CD14-positive monocyte (primary cell): ENCODE measurements at regions not wholly inside any gene's neighbourhood (a gene's known extent, or its start where the extent isn't known, plus 50 kb on each side); places are given as distances from the start of the nearest gene placed in this dataset.

Experiments used
- DNase-seq, 3 donors: peaks; one replicate each; pipeline ENCODE4 v3.0.0-alpha.2; 2011 to 2022
- H2AFZ ChIP-seq: 2 replicates; pipeline ENCODE4 v1.6.0; 2012; ENCODE audit warnings: mild to moderate bottlenecking, low read depth, low read length, inconsistent platforms; ENCODE audit not compliant: insufficient read depth, poor library complexity, severe bottlenecking
- H3K27ac ChIP-seq, 2 donors: 1 replicate in 1 of 2; 2 replicates in 1 of 2; pipeline ENCODE4 v1.5.1; 2012 to 2013; ENCODE audit warnings: low read length in 2 of 2, control low read depth in 1 of 2, inconsistent platforms in 1 of 2, low read depth in 1 of 2, mild to moderate bottlenecking in 1 of 2
- H3K27me3 ChIP-seq, 2 donors: one replicate each; pipeline versions ENCODE4 v1.6.0 to v1.6.1; 2011 to 2013; ENCODE audit warnings: low read length in 2 of 2; ENCODE audit not compliant: control insufficient read depth in 2 of 2, insufficient read depth in 2 of 2
- H3K36me3 ChIP-seq, 2 donors: replicated peaks in 1 of 2; 1 replicate in 1 of 2; 2 replicates in 1 of 2; pipeline versions ENCODE4 v1.5.1 to v1.6.1; 2012 to 2013; ENCODE audit warnings: low read length in 2 of 2, control low read depth in 1 of 2, inconsistent platforms in 1 of 2, mild to moderate bottlenecking in 1 of 2; ENCODE audit not compliant: insufficient read depth in 2 of 2, control insufficient read depth in 1 of 2
- H3K4me1 ChIP-seq, 2 donors: 1 replicate in 1 of 2; 2 replicates in 1 of 2; pipeline versions ENCODE4 v1.5.1 to v1.6.1; 2012 to 2013; ENCODE audit warnings: low read length in 2 of 2, control low read depth in 1 of 2, inconsistent platforms in 1 of 2, mild to moderate bottlenecking in 1 of 2, moderate library complexity in 1 of 2; ENCODE audit not compliant: insufficient read depth in 2 of 2, control insufficient read depth in 1 of 2
- H3K4me2 ChIP-seq: replicated peaks from 2 replicates; pipeline ENCODE3; 2012; ENCODE audit warnings: low read length, moderate library complexity, mild to moderate bottlenecking; ENCODE audit not compliant: poor library complexity, severe bottlenecking; ENCODE audit errors: extremely low read depth
- H3K4me3 ChIP-seq, 3 experiments: fragments of 200-600 bp in 1 of 3; sonication (generic) in 1 of 3; replicated peaks in 1 of 3; 1 replicate in 2 of 3; 2 replicates in 1 of 3; pipeline ENCODE4 v1.5.1; 2011 to 2013; ENCODE audit warnings: low read length in 3 of 3, mild to moderate bottlenecking in 3 of 3, control low read depth in 2 of 3, low read depth in 2 of 3, inconsistent platforms in 1 of 3, moderate library complexity in 1 of 3
- H3K79me2 ChIP-seq: 2 replicates; pipeline ENCODE4 v1.6.0; 2012; ENCODE audit warnings: mild to moderate bottlenecking, control low read depth, inconsistent platforms, low read length, moderate library complexity; ENCODE audit not compliant: insufficient read depth
- H3K9ac ChIP-seq: 2 replicates; pipeline ENCODE4 v1.6.0; 2017; ENCODE audit warnings: low read length, mild to moderate bottlenecking; ENCODE audit not compliant: insufficient read depth, poor library complexity, severe bottlenecking
- H3K9me3 ChIP-seq, 2 donors: replicated peaks in 1 of 2; 1 replicate in 1 of 2; 2 replicates in 1 of 2; pipeline versions ENCODE4 v1.5.1 to v1.6.1; 2012 to 2013; ENCODE audit warnings: low read length in 2 of 2, control low read depth in 1 of 2; ENCODE audit not compliant: control insufficient read depth in 1 of 2, insufficient read depth in 1 of 2
- H4K20me1 ChIP-seq: 2 replicates; pipeline ENCODE4 v1.6.0; 2012; ENCODE audit warnings: mild to moderate bottlenecking, low read length, control low read depth, moderate library complexity; ENCODE audit not compliant: insufficient read depth
- H3K27ac Mint-ChIP-seq, 7 donors: one replicate each; pipeline ENCODE4 v1.8.0; 2020; ENCODE audit warnings: mild to moderate bottlenecking in 7 of 7, mixed read lengths in 7 of 7, moderate library complexity in 6 of 7, inconsistent platforms in 2 of 7
- H3K27me3 Mint-ChIP-seq, 3 donors: one replicate each; pipeline ENCODE4 v1.8.0; 2021 to 2022; ENCODE audit warnings: low read depth in 3 of 3, mild to moderate bottlenecking in 3 of 3, mixed read lengths in 3 of 3, moderate library complexity in 3 of 3, inconsistent platforms in 1 of 3
- H3K36me3 Mint-ChIP-seq, 2 donors: one replicate each; pipeline ENCODE4 v1.8.0; 2020; ENCODE audit warnings: mixed read lengths in 2 of 2, inconsistent platforms in 1 of 2, mild to moderate bottlenecking in 1 of 2
- H3K4me1 Mint-ChIP-seq: one replicate; pipeline ENCODE4 v1.8.0; 2020; ENCODE audit warnings: mild to moderate bottlenecking, mixed read lengths
- H3K4me3 Mint-ChIP-seq, 2 donors: one replicate each; pipeline ENCODE4 v1.8.0; 2020; ENCODE audit warnings: mild to moderate bottlenecking in 2 of 2, mixed read lengths in 2 of 2, moderate library complexity in 1 of 2
- H3K9me3 Mint-ChIP-seq, 7 donors: one replicate each; pipeline ENCODE4 v1.8.0; 2020 to 2022; ENCODE audit warnings: mixed read lengths in 7 of 7, mild to moderate bottlenecking in 6 of 7, moderate library complexity in 6 of 7, inconsistent platforms in 2 of 7
- WGBS: methylation state at CpG from one replicate; pipeline ENCODE4 v1.1.5; 2013; ENCODE audit warnings: missing lambda C conversion rate; ENCODE audit not compliant: insufficient coverage; 5-methylcytosine and 5-hydroxymethylcytosine counted together
- intact Hi-C, 2 donors: fragments of 100-400 bp; cut with micrococcal nuclease; formaldehyde crosslinking; loops; one replicate each; pipeline versions ENCODE4 v1.15.0 to v1.15.1; 2023
- TF ChIP-seq, protein P1 (sequence below): fragments of 200-600 bp; IDR thresholded peaks from one replicate; pipeline ENCODE4 v1.8.0; 2022; ENCODE audit warnings: antibody characterized with exemption, mild to moderate bottlenecking

DNA sequence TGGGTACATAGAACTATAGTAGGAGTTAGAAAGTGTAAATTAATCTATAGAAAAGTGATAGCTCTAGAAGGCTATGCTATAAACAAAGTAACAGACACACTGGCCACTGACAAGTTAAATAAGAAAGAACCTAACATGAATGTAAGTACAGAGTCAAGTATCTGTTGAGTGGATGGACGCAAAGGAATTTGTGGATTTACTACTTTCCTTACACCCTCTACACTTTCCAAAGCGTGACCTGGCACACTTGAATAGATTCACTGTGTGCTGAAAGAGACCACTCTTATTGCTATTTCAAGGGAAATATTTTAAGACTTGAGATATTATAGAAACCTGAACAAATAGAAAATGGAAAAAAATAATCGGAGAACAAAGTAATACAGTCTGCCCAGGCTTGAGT, 142.8 kb upstream of the SAMSN1 start:
- H3K4me1 ChIP-seq = peaks cover 64 to 67% of the 10 kb centered on the region in 2 donors
- H3K4me3 ChIP-seq = no peak overlapping the region
- Mint-ChIP-seq H3K27me3 (no peaks in the 10 kb centered on the region), H3K27ac (peak overlapping the region in 3 of 7 donors; percentile 86 to 93 (median 92)), H3K9me3 (peaks cover 0 to 6% (median 0%) of the 10 kb centered on the region in 7 donors), H3K4me3 (no peak overlapping the region), H3K4me1 (peaks cover 66% of the 10 kb centered on the region), H3K36me3 (peaks cover 3 to 6% of the 10 kb centered on the region in 2 donors)
- WGBS = no CpG with 5 or more reads among the region's 3 CpGs
- H3K27me3 ChIP-seq = no peaks in the 10 kb centered on the region
- intact Hi-C loops = loop anchor here in 1 of 2 donors (5.0 kb wide), 3 partner anchors 43 to 167 kb away; no protein-coding TSS in a partner anchor
- H3K36me3 ChIP-seq = no peaks in the 10 kb centered on the region
- no peaks in the 10 kb centered on the region for H3K79me2 ChIP-seq
- no peak overlapping the region for H2AFZ ChIP-seq
- no peaks in the 10 kb centered on the region for H3K9me3 ChIP-seq
- H4K20me1 ChIP-seq = no peaks in the 10 kb centered on the region
- DNase-seq = no peak
- H3K4me2 ChIP-seq = no peak overlapping the region
- TF ChIP-seq, protein P1, sequence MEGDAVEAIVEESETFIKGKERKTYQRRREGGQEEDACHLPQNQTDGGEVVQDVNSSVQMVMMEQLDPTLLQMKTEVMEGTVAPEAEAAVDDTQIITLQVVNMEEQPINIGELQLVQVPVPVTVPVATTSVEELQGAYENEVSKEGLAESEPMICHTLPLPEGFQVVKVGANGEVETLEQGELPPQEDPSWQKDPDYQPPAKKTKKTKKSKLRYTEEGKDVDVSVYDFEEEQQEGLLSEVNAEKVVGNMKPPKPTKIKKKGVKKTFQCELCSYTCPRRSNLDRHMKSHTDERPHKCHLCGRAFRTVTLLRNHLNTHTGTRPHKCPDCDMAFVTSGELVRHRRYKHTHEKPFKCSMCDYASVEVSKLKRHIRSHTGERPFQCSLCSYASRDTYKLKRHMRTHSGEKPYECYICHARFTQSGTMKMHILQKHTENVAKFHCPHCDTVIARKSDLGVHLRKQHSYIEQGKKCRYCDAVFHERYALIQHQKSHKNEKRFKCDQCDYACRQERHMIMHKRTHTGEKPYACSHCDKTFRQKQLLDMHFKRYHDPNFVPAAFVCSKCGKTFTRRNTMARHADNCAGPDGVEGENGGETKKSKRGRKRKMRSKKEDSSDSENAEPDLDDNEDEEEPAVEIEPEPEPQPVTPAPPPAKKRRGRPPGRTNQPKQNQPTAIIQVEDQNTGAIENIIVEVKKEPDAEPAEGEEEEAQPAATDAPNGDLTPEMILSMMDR = no peak
- no peak overlapping the region for H3K27ac ChIP-seq
- no peak overlapping the region for H3K9ac ChIP-seq

DNA sequence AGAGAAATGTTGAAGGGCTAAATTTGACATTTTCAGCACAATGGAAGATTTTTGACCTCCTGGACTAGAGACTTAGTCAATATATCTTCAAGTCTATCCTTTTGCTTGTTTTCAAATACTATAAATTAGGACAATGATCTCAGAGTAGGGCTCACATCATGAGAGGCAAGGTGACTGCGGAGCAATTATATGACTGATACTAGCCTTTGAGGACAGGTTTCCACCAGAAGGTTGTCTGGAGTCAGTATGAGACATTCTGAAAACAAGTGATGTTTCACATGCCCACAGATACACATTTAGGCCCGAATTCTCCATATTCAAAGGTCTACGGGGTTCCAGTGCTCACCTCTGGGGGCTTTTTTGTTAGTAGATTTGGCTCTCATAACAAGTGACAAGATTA, 142.3 kb upstream of the SAMSN1 start:
- no peak overlapping the region for H3K9ac ChIP-seq
- H3K27ac ChIP-seq = peak overlapping the region in 1 of 2 donors; percentile 91
- Mint-ChIP-seq H3K9me3 (peaks cover 0 to 6% (median 0%) of the 10 kb centered on the region in 7 donors), H3K4me1 (peaks cover 71% of the 10 kb centered on the region), H3K27me3 (no peaks in the 10 kb centered on the region), H3K36me3 (peaks cover 3 to 6% of the 10 kb centered on the region in 2 donors), H3K4me3 (no peak overlapping the region), H3K27ac (peak overlapping the region; percentile 86 to 94 (median 92))
- H3K79me2 ChIP-seq = no peaks in the 10 kb centered on the region
- no peaks in the 10 kb centered on the region for H3K9me3 ChIP-seq
- H3K4me1 ChIP-seq = peaks cover 69 to 72% of the 10 kb centered on the region in 2 donors
- H3K27me3 ChIP-seq = no peaks in the 10 kb centered on the region
- H2AFZ ChIP-seq = no peak overlapping the region
- WGBS = no CpG with 5 or more reads among the region's 3 CpGs
- H3K4me2 ChIP-seq = no peak overlapping the region
- TF ChIP-seq, protein P1 = no peak
- no peak overlapping the region for H3K4me3 ChIP-seq
- H4K20me1 ChIP-seq = no peaks in the 10 kb centered on the region
- intact Hi-C loops = loop anchor here in 1 of 2 donors (5.0 kb wide), 3 partner anchors 44 to 166 kb away; no protein-coding TSS in a partner anchor
- no peak for DNase-seq
- no peaks in the 10 kb centered on the region for H3K36me3 ChIP-seq
